Activated CD4-positive, alpha-beta T cell treated with anti-CD3 and anti-CD28 coated beads, Interleukin-2, amount 10 ng/mL, durations not matched to agents 24 days and 14 days (primary cell): ENCODE measurements at regions not wholly inside any gene's neighbourhood (a gene's known extent, or its start where the extent isn't known, plus 50 kb on each side); places are given as distances from the start of the nearest gene placed in this dataset.
"Not testable (repeated sequence)": the region's sequence is repeated elsewhere in the genome, so short reads cannot be mapped to it uniquely, and the experiment has no call there.

Experiments
- DNase-seq: peaks from one replicate; pipeline ENCODE4 v3.0.0; 2022
- H3K27ac Mint-ChIP-seq: one replicate; pipeline ENCODE4 v1.8.0; 2022; ENCODE audit warnings: mild to moderate bottlenecking, mixed read lengths
- H3K27me3 Mint-ChIP-seq: one replicate; pipeline ENCODE4 v1.8.0; 2022; ENCODE audit warnings: mixed read lengths
- H3K36me3 Mint-ChIP-seq: one replicate; pipeline ENCODE4 v1.8.0; 2022; ENCODE audit warnings: low read depth, mild to moderate bottlenecking, mixed read lengths
- H3K4me1 Mint-ChIP-seq: one replicate; pipeline ENCODE4 v1.8.0; 2021; ENCODE audit warnings: mixed read lengths
- H3K4me3 Mint-ChIP-seq: one replicate; pipeline ENCODE4 v1.8.0; 2022; ENCODE audit warnings: mild to moderate bottlenecking, moderate library complexity, mixed read lengths
- H3K9me3 Mint-ChIP-seq: one replicate; pipeline ENCODE4 v1.8.0; 2021; ENCODE audit warnings: mixed read lengths
- intact Hi-C: fragments of 100-400 bp; cut with micrococcal nuclease; formaldehyde crosslinking; loops from one replicate; pipeline ENCODE4 v1.15.1; 2023

DNA sequence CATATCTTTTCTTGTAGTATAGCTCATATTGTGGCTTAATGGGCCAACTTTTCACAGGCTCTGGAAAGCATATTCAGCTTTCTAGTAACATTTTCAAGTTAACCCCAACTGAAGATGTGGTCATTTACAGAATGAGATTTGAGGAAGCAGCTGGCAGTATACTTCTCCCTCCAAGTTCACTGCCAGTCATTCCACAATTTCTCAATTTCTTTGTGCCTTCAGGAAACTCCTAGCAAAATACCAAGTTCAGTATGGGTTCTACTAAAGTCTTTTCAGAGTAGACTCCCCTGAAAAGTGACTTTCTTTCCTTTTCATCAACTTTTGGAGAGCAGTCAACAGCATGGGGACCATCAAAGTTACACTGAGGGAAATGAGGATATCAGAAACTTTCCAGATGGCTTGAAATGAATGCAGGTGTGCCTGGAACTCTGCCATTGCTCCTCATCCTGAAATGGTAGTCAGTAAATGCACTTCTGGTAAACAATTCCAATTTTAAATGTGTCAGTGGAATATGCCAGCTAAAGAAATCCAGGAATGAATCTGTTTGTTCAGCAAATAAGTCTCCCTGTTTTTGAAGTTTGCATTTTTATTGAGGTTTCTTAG lies 81.5 kb upstream of the TEX13D start:
- H3K36me3 Mint-ChIP-seq, result peaks cover 2% of the 10 kb centered on the region
- H3K9me3 Mint-ChIP-seq, result peaks cover 6% of the 10 kb centered on the region
- H3K27me3 Mint-ChIP-seq, result no peaks in the 10 kb centered on the region
- DNase-seq, result no peak
- H3K27ac Mint-ChIP-seq, result no peak overlapping the region
- intact Hi-C loops, result no loop called here
- H3K4me3 Mint-ChIP-seq, result no peak overlapping the region
- H3K4me1 Mint-ChIP-seq, result peaks cover 5% of the 10 kb centered on the region

- no peak for DNase-seq
- intact Hi-C loops, result loop anchor here (5.0 kb wide), 1 partner anchor 37 kb away; no protein-coding TSS in a partner anchor
- H3K36me3 Mint-ChIP-seq, result no peaks in the 10 kb centered on the region
- no peaks in the 10 kb centered on the region for H3K27me3 Mint-ChIP-seq
- no peaks in the 10 kb centered on the region for H3K9me3 Mint-ChIP-seq
- peaks cover 15% of the 10 kb centered on the region for H3K4me1 Mint-ChIP-seq
- no peak overlapping the region for H3K4me3 Mint-ChIP-seq
- H3K27ac Mint-ChIP-seq, result no peak overlapping the region
Measured at GRCh38 chrX:124254611-124255010, 77.8 kb upstream of the TEX13D start.

GRCh38 chrX:124256216-124256615 lies 76.2 kb upstream of the TEX13D start:
- H3K36me3 Mint-ChIP-seq, result no peaks in the 10 kb centered on the region
- no peak overlapping the region for H3K27ac Mint-ChIP-seq
- H3K4me1 Mint-ChIP-seq, result peaks cover 15% of the 10 kb centered on the region
- no peak for DNase-seq
- H3K27me3 Mint-ChIP-seq, result no peaks in the 10 kb centered on the region
- H3K4me3 Mint-ChIP-seq, result no peak overlapping the region
- no peaks in the 10 kb centered on the region for H3K9me3 Mint-ChIP-seq
- intact Hi-C loops, result loop anchor here (5.0 kb wide), 1 partner anchor 39 kb away; no protein-coding TSS in a partner anchor

GRCh38 chrX:124256629-124257380 lies 75.7 kb upstream of the TEX13D start:
- no peaks in the 10 kb centered on the region for H3K9me3 Mint-ChIP-seq
- H3K36me3 Mint-ChIP-seq, result no peaks in the 10 kb centered on the region
- peaks cover 13% of the 10 kb centered on the region for H3K4me1 Mint-ChIP-seq
- H3K27ac Mint-ChIP-seq, result no peak overlapping the region
- no peak overlapping the region for H3K4me3 Mint-ChIP-seq
- no peaks in the 10 kb centered on the region for H3K27me3 Mint-ChIP-seq
- DNase-seq, result no peak
- intact Hi-C loops, result loop anchor here (5.0 kb wide), 1 partner anchor 40 kb away; no protein-coding TSS in a partner anchor

GRCh38 chrX:124257924-124258702 lies 74.3 kb upstream of the TEX13D start:
- no peaks in the 10 kb centered on the region for H3K36me3 Mint-ChIP-seq
- no peak overlapping the region for H3K4me3 Mint-ChIP-seq
- no peak for DNase-seq
- intact Hi-C loops, result loop anchor here (2.0 to 5.0 kb wide), 2 partner anchors 17 to 41 kb away; no protein-coding TSS in a partner anchor
- no peaks in the 10 kb centered on the region for H3K9me3 Mint-ChIP-seq
- no peaks in the 10 kb centered on the region for H3K27me3 Mint-ChIP-seq
- peak overlapping the region; percentile 70 for H3K27ac Mint-ChIP-seq
- H3K4me1 Mint-ChIP-seq, result peaks cover 13% of the 10 kb centered on the region

DNA sequence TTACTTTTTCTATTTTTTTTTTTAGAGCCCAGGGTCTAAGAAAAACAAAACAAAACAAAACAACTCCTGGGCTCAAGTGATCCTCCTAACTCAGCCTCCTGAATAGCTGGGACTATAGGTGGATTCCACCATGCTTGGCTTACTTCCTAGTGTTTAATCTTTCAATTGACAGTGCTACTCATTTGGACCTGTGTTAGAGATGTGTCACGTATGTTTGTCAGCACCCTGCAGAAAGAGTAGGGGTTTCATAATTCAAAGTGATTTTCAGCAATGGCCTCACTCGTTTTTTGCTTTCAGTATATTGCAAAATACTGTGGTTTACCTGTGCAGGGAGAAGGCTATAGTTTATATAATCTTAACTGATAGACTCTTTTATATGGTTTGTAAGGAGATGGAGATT lies 71.6 kb upstream of the TEX13D start:
- H3K9me3 Mint-ChIP-seq, result no peaks in the 10 kb centered on the region
- H3K36me3 Mint-ChIP-seq, result no peaks in the 10 kb centered on the region
- H3K4me1 Mint-ChIP-seq, result peaks cover 13% of the 10 kb centered on the region
- no peak overlapping the region for H3K4me3 Mint-ChIP-seq
- no peak overlapping the region for H3K27ac Mint-ChIP-seq
- DNase-seq, result no peak
- intact Hi-C loops, result no loop called here
- no peaks in the 10 kb centered on the region for H3K27me3 Mint-ChIP-seq

DNA sequence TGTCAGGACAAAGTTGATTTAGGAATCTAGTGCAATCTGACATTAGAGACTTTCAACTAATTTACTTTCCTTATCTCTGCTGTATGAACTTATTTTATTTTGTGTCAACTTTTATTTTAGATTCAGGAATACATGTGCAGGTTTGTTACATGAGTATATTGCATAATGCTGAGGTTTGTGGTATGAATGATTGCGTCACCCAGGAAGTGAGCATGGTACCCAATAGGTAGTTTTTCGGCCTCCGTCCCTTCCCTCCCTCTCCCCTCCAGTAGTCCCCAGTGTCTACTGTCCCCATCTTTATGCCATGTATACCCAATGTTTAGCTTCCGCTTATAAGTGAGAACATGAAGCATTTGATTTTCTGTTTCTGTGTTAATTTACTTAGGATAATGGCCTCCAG lies 68.7 kb upstream of the TEX13D start:
- Mint-ChIP-seq H3K9me3 (peaks cover 5% of the 10 kb centered on the region), H3K4me3 (no peak overlapping the region), H3K27me3 (no peaks in the 10 kb centered on the region), H3K4me1 (peaks cover 10% of the 10 kb centered on the region), H3K27ac (no peak overlapping the region), H3K36me3 (no peaks in the 10 kb centered on the region)
- DNase-seq, result no peak
- intact Hi-C loops, result no loop called here

DNA sequence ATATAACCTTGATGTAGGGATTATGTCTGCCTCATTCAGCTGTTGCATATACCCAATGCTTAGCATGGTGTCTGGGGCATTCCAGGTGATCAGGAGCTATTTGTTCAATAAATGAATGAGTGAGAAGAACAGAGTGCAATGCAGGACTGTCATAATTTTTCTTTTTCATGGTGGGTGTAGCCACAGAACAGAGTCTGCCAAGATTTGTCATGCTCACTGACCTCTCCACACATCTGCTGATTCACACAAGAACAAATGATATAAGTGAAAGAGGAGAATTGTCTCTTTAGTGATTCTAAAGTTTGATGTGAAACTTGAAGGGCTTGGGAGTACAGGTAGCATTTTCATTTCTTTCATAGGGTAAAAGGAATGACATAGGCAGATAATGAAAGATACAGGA lies 64.4 kb upstream of the TEX13D start:
- DNase-seq, result no peak
- Mint-ChIP-seq H3K9me3 (peaks cover 5% of the 10 kb centered on the region), H3K4me1 (peaks cover 8% of the 10 kb centered on the region), H3K36me3 (no peaks in the 10 kb centered on the region), H3K4me3 (no peak overlapping the region), H3K27me3 (no peaks in the 10 kb centered on the region), H3K27ac (no peak overlapping the region)
- intact Hi-C loops, result no loop called here

DNA sequence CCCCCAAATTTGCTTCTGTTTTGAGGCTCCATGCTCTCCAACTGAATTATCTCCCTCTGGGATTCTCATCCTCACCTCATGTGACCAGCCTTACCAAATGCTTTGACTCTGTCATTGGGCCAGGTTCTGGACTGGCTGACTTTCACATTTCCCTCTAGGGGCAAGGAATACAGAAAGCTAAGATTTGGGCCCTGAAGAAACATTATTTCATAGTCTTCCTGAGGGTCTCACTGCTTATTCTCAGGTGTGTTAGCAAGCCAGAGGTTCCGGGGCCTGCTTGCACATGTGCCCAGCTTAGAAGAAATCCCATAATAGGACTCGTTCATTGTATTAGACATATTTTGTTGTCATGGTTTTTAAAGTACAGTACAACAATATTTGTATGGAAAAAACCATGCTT lies 62.6 kb upstream of the TEX13D start:
- Mint-ChIP-seq H3K4me3 (no peak overlapping the region), H3K27ac (no peak overlapping the region), H3K36me3 (no peaks in the 10 kb centered on the region), H3K9me3 (peaks cover 5% of the 10 kb centered on the region), H3K4me1 (peaks cover 8% of the 10 kb centered on the region), H3K27me3 (no peaks in the 10 kb centered on the region)
- intact Hi-C loops, result no loop called here
- no peak for DNase-seq

GRCh38 chrX:124271599-124271998 lies 60.9 kb upstream of the TEX13D start:
- intact Hi-C loops, H3K9me3 Mint-ChIP-seq, H3K4me3 Mint-ChIP-seq, H3K4me1 Mint-ChIP-seq, H3K36me3 Mint-ChIP-seq, H3K27me3 Mint-ChIP-seq, DNase-seq, H3K27ac Mint-ChIP-seq: not testable (repeated sequence)

GRCh38 chrX:124272370-124272982 lies 60.0 kb upstream of the TEX13D start:
- Mint-ChIP-seq H3K9me3 (peaks cover 5% of the 10 kb centered on the region), H3K36me3 (no peaks in the 10 kb centered on the region), H3K27ac (no peak overlapping the region), H3K4me3 (no peak overlapping the region), H3K4me1 (peaks cover 7% of the 10 kb centered on the region), H3K27me3 (no peaks in the 10 kb centered on the region)
- no peak for DNase-seq
- intact Hi-C loops, result no loop called here

GRCh38 chrX:124274438-124275181 lies 57.9 kb upstream of the TEX13D start:
- intact Hi-C loops, result no loop called here
- Mint-ChIP-seq H3K27me3 (no peaks in the 10 kb centered on the region), H3K9me3 (no peaks in the 10 kb centered on the region), H3K4me3 (no peak overlapping the region), H3K27ac (no peak overlapping the region), H3K36me3 (no peaks in the 10 kb centered on the region), H3K4me1 (peaks cover 3% of the 10 kb centered on the region)
- no peak for DNase-seq

- Mint-ChIP-seq H3K36me3 (no peaks in the 10 kb centered on the region), H3K27ac (no peak overlapping the region)
- intact Hi-C loops, result no loop called here
Measured at GRCh38 chrX:124275182-124275894, 57.1 kb upstream of the TEX13D start.

More at GRCh38 chrX:124275182-124275894, 57.1 kb upstream of the TEX13D start:
- DNase-seq, result no peak
- Mint-ChIP-seq H3K27me3 (no peaks in the 10 kb centered on the region), H3K4me1 (peaks cover 4% of the 10 kb centered on the region), H3K9me3 (no peaks in the 10 kb centered on the region), H3K4me3 (no peak overlapping the region)
